HG02943 (cell line): ENCODE measurements at regions not wholly inside any gene's neighbourhood (a gene's known extent, or its start where the extent isn't known, plus 50 kb on each side); places are given as distances from the start of the nearest gene placed in this dataset.

Experiments used
- ATAC-seq: cut with Tn5 transposase; IDR thresholded peaks from one replicate; pipeline ENCODE4 v1.9.1; 2021; ENCODE audit warnings: mild to moderate bottlenecking, low read depth, moderate library complexity; ENCODE audit not compliant: unreplicated experiment

DNA sequence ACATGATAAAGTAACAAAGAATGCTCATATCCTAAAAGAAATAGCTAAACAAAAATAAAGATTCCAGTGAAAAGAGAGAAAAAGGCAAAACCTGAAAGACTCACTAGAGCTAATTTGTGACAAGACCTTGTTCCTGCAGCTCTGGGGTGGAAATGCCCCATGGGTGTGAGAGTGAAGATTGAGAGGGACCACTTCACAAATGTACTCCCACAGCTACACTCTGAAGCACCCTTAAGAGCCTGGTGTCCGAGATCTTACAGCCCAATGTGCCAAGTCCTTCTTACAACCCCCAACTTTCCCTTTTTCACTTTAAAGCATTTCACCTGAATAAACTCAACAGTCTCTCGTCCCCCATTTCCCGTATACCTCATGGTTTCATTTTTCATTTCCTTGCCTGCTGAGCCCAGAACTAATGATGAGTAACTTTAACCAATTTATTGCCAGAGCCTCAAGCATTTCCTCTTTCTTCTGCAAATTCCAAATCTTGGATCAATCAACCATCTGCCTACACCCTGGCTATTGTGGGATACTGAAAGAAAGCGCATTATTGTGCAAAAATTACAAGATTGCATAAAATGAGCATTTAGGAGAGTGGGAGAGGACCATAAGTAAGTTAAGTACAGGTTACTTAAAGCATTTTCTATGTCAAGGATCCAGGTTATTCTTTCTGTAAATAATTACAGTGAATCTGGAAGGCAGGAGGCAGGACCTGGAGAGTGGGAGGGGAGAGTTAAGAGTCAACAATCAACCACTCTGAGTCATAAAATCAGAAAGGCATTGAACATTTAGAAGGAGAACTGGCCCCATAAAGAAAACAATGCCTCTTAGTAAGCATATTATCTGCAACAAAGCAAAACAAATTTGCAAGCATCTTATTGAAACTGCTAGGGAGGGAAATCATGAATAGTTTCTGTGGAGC, 804.4 kb upstream of the CELF4 start:
- ATAC-seq = no peak

DNA sequence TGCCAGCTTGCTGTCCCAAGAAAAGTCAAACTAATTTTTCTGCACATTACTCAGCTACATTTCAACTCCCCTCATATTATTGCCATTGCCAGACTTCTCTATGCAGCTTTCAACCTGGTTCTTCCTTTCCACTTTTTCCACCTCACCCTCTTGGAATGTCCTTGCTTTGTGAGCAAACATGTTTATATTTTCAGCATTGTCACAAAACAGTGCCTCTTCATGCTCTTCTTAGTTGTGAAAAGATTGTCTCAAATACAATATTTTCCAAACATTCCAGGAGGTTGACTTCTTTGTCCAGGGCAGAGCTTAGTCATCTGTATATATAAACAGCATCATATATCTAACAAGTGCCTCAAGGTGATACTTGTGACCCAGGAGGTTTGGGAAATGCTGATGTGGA, 803.3 kb upstream of the CELF4 start:
- ATAC-seq = no peak

DNA sequence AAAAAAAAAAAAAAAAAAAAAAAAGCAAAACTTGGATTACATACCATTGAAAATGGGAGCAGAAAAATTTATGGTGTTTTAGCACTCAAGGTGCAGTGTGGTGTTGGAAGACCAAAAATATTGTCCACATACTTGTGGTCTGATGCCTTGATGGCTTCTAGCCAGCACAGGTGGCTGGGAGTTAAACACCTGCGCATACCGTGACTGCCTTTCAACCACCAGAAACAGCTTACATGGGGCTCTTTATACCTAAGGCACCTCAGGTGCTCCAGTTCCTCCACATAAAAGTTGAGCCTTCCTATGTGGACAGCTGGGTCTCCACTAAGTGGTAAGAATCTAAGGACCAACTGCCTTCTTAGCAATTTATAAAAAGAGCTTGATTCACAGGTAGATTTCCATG, 802.6 kb upstream of the CELF4 start:
- no peak for ATAC-seq

DNA sequence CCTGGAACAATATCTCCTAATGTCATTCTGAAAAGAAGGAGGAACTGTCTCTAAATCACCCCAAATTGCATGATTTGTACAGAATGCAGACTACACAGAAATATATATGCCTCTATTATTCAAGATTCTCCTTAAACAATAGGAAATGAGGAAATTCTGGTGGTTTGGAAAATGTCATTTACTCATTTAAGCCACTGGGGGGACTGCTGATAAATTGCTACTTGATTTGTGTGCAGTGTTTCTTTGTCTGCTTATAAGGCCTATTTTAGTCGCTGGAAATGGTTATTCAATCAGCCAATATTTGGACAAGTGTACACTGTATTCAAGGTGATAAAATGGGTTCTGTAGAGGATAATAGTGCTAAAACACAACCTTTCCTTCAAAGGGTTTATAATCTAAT, 801.9 kb upstream of the CELF4 start:
- no peak for ATAC-seq

DNA sequence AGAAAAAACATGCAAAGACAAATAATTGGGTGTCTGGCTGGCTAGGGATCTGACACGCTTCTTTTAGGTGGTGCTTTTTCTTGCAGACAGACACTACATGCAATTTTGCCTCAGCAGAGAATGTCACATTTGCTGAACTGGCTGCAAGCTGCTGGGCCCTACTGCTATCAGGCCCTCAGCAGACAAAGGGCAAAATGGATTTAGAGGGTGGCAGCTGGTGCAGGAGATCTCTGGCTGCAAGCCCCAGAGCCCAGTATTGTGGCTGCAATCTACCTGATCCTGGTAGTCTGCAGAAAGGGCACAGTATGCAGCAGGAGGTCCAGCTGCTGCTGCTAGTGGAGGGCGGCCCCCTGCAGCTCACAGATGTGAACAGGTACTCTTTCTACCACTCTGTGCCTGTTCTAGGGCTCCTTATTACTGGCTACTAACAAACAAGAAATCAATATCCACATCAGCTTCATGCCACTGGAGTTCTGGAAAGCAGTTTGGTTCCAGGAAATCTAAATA, 796.7 kb upstream of the CELF4 start:
- no peak for ATAC-seq

DNA sequence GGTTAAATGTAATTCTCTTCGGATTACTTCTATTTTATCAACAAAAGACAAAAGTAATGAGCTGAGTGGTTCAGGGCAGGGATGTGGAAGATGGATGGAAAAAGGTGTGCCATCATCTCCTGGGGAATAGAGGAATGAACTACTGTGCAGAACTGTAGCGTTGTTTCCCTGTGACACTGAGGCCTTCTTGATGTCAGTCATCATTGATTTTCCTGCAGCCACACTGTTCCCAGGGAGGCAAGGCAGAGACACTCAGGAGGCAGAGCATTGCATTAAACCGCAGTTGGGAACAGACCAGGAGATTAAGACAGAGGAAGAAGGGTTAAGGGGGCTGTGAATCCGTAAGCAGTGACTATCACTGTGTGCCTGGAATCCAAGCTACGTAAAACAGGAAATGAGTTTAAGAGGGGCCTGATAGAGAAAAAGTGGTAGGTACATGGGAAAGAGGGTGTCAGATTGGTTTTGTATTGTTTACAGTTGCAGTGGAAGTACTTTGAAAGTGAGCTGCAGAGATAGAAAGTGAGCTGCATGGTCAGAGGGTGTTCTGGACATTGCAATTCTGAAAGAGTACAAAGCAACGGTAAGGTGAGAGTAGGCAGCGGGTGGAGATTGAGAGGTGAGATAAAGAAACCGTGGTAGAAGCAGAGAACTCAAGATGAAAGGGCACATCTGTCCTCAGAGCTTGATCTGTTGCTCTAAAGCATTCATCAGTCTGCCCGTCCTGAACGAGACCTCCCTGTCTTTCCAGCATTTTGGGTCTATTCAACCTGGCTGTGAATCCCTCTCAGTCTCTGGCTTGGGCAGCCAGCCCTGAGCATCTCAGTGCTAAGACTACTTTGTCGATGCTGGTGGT, 793.4 kb upstream of the CELF4 start:
- ATAC-seq = no peak

DNA sequence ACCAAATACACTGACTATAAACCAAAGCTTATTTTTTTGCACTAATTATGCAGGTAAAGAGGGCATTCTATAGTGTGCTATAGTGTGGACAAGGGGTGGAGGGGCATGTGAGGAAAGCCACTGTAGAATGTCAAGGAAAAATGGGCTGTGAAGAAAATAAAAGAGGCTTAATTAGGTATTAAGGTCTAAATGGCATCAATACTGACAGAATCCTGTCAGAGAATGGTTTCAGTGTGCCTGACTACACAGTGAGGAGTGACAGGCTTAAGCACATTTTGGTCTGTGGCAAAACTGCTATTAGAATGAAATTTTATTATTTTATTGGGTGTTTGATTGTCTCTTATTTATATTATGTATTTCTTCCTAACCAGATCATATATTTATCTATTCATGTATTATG, 787.6 kb upstream of the CELF4 start:
- ATAC-seq = no peak

DNA sequence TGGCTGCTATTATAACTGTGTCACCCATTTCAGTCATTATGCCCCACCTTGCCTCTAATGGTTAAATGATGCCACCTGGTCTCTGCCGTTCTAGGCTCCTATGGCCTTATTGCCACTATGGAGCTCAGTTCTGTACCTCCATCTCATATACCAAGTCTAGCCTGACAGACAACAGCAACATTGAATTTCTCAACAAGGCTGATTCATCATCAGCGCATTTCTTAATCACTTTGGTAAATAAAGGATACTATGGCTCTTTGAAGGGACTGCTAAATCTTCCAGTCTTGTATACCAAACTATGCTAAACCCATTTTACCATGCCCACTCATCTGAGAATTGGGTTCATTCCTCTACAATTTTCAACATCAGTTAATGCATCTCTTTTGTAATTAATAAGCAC, 784.5 kb upstream of the CELF4 start:
- no peak for ATAC-seq

DNA sequence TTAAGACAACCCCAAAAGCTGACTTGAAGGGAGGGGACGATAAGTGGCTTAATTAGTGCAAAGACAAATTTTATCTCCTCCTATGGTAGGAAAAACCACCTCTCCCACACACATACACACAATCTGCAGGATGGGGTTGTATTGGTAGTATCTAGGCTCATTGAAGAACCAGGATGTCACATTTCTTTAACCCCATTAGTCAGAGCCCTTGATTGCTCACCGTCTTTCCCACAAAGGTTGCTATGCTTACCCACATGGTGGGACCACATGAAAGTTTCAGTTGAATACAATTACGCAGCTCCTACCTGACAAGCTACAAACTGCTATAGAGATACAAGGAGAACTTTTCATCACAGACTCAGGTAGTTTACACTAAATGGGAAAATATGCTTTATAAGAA, 765.0 kb upstream of the CELF4 start:
- no peak for ATAC-seq

DNA sequence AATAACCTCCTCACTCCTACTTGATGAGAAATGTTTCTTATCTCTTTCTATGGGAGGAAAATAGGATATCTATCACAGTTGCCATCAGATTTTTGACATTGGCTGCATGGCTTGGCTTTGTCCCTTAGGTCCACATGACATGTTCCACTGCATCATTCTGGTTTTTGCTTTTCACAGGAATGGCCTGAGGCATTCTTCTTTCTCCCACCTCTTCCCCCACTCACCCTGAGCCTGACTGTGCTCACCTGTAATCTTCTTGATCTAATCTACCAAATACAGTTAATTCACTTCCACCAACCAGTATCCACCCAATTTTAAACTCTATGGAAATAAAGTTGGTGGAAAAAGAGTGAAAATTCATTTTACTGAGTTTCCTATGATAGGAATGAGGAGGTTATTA, 763.5 kb upstream of the CELF4 start:
- no peak for ATAC-seq

DNA sequence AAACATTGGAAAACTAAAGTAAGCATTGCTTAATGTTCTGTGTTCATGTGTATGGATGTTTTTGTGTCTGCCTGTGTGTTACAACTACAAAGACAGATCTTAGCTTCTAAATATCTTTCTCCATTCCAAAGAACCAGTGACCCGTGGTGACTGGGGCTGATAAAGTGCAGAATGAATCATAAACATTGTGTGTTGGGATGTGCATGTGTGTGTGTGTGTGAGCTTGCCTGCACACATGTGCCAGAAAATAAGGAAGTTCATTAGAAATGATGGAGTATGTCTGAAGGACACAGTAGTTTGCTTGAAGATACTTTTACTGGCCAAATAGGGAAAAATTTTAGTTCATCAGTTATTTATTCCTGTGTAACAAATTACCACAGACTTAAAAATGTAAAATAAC, 756.6 kb upstream of the CELF4 start:
- no peak for ATAC-seq

DNA sequence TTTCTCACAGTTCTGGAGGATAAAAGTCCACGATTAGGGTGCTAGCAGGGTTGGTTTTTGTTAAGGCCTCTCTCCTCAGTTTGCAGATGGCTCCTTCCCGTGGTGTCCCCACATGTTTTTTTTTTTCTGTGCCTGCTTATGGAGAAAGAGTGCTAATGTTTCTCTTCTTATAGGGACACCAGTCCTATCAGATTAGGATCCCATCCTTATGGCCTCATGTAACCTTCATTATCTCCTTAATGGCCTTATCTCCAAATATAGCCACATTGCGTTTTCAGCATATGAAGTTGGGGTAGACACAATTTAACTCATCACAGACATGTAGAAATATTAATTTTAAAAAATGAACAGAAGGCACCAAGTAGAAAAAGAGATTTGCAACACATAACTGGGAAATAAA, 755.7 kb upstream of the CELF4 start:
- no peak for ATAC-seq

DNA sequence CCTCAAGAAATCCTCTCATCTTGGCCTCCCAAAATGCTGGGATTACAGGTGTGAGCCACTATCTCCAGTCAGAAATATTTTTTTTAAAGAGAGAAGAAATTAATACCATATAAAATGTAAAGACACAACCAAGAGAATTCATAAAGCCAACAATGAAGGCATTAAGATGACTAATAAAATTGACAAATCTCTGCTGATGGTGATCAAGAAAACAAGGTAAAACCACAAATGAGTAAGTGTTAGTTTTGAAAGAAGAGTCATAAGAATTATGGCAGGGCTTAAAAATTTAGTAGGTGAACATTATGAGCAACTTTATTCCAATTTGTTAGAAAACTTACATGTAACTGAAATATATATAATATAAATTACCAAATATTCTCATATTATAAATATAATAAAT, 752.8 kb upstream of the CELF4 start:
- ATAC-seq = no peak

DNA sequence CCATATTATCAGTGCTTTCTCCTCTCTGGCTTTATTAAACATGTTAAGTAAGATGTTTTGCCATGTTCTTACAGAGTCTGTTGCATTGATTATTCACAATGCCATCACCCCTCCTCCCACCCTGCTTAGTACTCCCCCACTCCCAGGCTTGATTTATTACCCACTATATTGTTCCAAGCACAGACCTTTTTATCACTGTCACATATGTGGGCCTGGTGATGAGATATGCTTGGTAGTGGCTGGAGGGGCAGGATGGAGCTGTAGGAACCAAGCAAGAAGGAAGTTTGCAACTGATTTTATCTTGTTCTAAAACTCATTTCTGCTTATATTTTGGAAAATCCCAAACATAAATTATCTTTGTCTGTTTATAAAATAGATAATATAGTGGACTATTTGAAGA, 748.2 kb upstream of the CELF4 start:
- no peak for ATAC-seq

DNA sequence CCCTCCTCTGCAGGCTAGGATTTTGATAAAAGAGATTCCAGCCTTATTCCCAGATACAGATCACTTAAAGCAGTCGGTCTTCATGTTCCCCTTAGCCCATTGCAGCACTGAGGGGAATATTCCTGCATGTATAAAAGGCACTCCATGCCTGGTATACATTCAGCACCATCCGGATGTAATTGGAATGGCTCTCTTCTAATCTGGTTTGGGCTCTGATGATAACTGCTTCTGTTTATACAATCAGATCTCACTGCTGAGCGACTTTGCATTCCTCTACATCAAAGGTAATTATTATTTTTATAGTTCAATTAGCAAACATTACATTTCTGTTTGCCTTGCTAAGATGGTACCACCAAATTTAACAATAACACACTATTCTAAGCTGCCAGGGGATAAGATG, 746.9 kb upstream of the CELF4 start:
- no peak for ATAC-seq

DNA sequence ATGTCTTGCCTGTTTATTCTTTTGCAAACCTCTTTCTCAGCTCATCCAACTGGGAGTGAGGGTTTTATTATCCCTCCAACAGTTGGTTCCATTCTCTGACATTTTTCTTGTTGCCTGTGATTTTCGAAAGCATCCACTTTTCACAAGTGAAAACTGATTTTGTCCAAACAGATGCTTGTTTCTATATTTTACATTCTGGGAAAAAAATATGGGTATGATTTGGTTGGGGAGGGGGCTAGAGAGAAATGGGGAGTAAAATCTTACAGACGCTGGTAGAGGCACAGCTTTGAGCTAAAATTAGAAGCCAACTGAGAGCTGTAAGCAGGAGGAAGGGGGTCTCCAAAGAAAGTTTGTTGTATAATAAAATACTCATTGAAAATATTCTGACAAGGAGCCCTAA, 745.3 kb upstream of the CELF4 start:
- no peak for ATAC-seq

DNA sequence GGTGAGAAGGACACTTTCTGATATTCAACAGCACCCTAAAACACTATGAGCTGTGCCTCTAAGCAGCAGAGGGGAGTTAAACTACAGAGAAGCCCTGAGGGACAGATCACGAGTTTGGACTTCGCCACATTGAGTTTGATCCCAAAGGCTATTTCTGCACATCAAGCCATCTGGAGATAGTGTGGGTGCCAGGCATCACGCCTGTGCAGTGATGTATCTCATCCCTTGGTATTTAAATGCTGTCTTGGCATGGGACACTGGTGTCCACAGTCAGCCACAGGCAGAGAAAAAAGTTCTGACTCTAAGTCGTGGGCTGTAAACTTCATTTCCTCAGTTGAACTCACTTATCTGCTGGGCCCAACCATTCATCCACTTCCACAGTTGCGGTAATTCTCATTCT, 742.3 kb upstream of the CELF4 start:
- ATAC-seq = no peak

DNA sequence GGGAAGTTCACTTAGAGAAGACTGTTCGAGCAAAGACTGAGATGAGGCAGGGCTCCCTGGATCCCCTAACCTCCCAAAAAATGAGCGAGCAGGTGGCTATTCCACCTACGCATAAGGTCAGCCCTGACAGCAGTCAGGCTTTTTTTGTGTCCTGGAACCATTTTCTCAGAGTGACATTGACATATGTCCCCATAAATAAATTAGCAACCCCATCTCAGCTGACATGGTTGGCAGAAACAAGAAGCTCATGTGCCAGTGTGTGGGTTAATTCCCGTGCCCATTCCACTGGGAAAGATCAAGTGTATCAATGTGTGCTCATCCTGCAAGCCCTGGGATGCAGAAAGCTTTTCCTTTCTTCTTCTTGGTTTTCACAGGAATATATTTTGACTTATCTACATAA, 740.4 kb upstream of the CELF4 start:
- ATAC-seq = no peak

DNA sequence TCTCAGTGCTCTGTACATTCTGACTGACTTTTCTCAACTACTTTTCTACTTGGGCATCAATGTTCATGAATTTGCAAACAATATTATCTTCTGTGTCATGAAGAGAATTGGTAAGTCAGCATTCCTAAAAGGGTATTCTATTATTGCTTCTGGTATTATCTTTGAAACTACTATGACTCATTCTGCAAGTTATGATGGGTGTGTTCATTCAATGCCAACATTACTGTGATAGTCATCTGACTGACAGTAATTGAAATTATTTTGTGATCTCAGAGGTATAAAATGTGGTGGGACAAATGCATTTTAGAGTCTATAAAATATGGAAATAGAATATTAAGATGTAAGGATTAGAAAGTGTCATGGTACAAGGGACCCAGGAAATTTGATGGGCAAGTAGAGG, 736.0 kb upstream of the CELF4 start:
- no peak for ATAC-seq

DNA sequence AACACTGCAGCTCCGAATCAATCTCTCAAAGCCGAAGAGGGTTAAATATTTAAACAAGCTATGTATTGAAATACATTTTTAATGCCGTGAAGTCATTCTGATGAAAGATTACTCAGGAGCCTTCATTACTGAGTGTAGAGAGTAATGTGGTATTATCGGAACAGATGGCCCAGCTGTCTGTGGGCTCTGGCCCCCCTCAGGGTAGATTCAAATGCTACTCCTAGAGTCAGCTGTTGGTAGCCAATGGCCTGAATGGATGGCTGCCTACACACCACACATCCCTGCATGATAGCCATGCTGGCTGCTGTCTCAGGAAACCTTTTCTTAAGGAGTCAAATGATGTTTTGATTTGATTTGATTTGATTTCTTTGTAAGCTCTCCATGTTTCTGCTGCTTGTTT, 732.3 kb upstream of the CELF4 start:
- no peak for ATAC-seq

DNA sequence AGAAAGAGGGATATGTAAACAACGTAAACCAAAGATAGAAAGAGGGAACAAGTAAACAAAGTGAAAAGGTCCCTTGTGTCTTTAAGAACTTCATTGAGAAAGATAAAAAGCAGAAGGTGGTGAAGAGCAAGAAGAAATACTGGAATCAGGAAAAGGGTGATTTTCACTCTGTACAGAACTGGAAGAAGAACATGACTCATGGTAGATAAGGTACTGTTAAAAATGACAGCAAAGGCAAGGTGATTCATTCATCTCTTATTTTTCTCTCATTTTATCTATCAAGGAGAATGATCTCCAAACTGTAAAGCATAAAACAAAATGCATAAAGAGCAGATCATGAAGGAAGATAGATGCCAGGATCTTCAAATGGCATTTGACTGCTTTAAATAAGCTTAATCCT, 724.6 kb upstream of the CELF4 start:
- ATAC-seq = no peak

DNA sequence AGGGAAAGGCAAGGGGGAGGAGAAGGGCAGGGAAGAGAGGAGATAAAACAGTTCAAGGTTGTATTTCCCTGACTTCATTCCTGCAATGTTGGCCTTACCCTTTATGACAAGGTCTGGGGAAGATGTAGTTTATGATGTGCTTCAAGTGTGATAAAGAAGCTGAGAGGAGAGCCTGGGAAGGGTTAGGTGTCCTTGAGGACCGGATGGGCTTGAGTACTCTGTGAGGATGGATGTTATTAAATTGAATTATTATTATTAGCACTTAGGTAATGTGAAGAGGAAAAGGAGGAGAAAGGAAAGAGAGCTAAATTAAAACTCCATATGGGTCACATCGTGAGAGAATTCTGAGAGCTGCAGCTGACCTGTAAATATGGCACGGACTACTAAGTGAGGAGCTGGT, 719.4 kb upstream of the CELF4 start:
- ATAC-seq = no peak
